GM19025 (cell line): ENCODE measurements at regions not wholly inside any gene's neighbourhood (a gene's known extent, or its start where the extent isn't known, plus 50 kb on each side); places are given as distances from the start of the nearest gene placed in this dataset.

Experiments
- ATAC-seq: cut with Tn5 transposase; IDR thresholded peaks from one replicate; pipeline ENCODE4 v1.9.1; 2021; ENCODE audit warnings: mild to moderate bottlenecking, low read depth, moderate library complexity; ENCODE audit not compliant: unreplicated experiment

DNA sequence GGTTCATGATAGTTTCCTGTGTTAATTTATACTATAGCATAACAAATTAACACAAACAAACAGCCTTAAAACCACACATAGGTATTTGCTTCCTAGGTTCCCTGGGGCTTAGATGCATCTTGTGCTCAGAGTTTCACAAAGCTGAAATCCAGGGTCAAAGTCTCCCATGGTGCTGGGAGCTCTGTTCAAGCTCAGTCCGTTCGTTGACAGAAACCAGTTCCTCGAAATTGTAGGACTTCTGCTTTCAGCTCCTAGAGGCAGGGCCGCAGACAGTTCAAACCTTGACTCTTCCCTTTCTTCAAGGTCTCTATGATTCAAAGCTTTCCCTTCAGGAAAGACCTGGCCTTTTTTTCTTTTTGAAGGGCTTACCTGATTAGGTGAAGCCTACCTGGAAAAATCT is 90.5 kb downstream of the VSTM2A start:
- ATAC-seq, result no peak

GRCh38 chr7:54629771-54630170 is 87.6 kb downstream of the VSTM2A start:
- ATAC-seq, result no peak

DNA sequence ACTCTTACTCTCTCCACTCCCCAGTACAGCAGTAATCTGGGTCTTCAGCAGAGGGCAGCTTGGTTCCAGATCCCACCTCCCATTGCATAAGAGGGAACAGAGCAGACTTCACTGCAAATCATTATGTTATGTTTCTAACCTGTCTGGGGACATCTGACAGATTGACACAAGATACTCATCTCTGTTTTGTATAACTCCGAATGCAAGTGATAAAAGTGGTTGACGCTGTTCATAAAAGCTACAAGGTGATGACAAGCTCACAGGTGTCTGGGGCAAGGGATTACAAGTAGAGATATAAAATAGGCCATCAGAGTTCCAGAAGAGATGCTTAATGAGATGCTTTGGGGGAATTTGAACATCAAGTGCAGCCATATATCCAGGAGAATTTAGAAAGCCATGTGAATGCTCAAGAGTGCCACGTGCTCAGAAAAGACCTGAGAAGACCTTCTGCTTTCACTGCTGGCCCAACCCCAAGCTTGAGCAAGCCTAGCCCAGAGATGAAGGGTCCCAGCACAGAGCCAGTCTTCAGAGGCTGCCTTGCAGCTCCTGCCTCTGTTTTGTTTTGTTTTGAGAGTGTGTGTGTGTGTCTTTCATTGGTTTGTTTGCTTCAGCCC is 80.6 kb downstream of the VSTM2A start:
- no peak for ATAC-seq
